ENCODE measurements at regions not wholly inside any gene's neighbourhood (a gene's known extent, or its start where the extent isn't known, plus 50 kb on each side); places are given as distances from the start of the nearest gene placed in this dataset.

DNA sequence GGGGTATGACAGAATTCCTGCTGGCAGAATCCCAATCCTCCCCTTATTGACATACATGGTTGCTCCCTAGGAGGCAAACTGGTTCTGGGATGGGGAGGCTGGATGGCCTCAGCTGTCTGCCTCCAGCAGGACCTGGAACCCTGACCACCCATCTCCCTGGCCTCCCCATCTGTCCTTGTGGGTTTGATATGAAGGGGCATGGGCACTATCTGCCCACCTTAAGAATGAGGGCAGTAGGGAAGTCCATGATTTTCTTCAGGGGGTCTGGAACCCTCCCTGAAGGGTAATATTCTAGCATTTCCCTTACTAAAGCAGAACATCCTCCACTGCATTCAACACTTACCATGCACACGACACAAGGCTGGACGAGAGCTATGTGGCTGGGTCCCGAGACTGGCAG lies 113.6 kb downstream of the VAPA start:
- no peaks in the 10 kb centered on the region for H3K9me3 Mint-ChIP-seq (ENCODE audit: unreplicated experiment)
- ChIA-PET CTCF (no interaction called here), POLR2A (no interaction called here)
- TF ChIP-seq, protein P1, sequence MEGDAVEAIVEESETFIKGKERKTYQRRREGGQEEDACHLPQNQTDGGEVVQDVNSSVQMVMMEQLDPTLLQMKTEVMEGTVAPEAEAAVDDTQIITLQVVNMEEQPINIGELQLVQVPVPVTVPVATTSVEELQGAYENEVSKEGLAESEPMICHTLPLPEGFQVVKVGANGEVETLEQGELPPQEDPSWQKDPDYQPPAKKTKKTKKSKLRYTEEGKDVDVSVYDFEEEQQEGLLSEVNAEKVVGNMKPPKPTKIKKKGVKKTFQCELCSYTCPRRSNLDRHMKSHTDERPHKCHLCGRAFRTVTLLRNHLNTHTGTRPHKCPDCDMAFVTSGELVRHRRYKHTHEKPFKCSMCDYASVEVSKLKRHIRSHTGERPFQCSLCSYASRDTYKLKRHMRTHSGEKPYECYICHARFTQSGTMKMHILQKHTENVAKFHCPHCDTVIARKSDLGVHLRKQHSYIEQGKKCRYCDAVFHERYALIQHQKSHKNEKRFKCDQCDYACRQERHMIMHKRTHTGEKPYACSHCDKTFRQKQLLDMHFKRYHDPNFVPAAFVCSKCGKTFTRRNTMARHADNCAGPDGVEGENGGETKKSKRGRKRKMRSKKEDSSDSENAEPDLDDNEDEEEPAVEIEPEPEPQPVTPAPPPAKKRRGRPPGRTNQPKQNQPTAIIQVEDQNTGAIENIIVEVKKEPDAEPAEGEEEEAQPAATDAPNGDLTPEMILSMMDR (IDR thresholded peaks at IDR 0.05; ENCODE audit: unreplicated experiment), result no peak
- intact Hi-C loops (cut with micrococcal nuclease), result no loop called here
- no peaks in the 10 kb centered on the region for H3K4me1 Mint-ChIP-seq (ENCODE audit: insufficient read depth, unreplicated experiment)
- no peak overlapping the region for H3K4me3 Mint-ChIP-seq (ENCODE audit: unreplicated experiment)
- BruUV-seq (replicated peaks), result no TSS peak
- no peak overlapping the region for H3K27ac Mint-ChIP-seq (ENCODE audit: low read depth, unreplicated experiment)
- DNase-seq (ENCODE audit: unreplicated experiment), result no peak
- no peaks in the 10 kb centered on the region for H3K27me3 Mint-ChIP-seq (ENCODE audit: insufficient read depth, unreplicated experiment)
- H3K36me3 Mint-ChIP-seq (ENCODE audit: insufficient read depth, unreplicated experiment), result no peaks in the 10 kb centered on the region

DNA sequence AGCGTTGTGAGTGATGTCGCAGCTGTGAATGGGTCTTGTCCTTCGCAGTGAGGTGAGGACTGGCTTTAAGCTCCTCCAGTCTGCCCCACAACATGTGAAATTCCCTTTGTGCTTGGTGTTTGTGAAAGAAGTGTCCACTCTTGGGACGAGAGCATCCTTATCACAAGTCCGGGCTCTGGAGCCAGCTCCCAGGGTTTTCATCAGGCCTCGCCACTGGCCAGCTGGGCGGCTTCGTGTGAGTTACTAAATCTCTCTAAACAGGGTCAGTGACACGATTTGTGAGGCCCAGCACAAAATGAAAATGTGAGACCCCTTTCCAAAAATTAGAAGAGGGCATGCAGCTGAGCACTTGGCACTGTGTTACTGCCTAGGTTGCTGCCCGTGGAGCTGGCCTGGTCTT lies 115.9 kb downstream of the VAPA start:
- no peak for DNase-seq (ENCODE audit: unreplicated experiment)
- Mint-ChIP-seq H3K4me3 (ENCODE audit: unreplicated experiment) (no peak overlapping the region), H3K27me3 (ENCODE audit: insufficient read depth, unreplicated experiment) (no peaks in the 10 kb centered on the region), H3K27ac (ENCODE audit: low read depth, unreplicated experiment) (no peak overlapping the region), H3K4me1 (ENCODE audit: insufficient read depth, unreplicated experiment) (no peaks in the 10 kb centered on the region), H3K36me3 (ENCODE audit: insufficient read depth, unreplicated experiment) (no peaks in the 10 kb centered on the region), H3K9me3 (ENCODE audit: unreplicated experiment) (no peaks in the 10 kb centered on the region)
- TF ChIP-seq, protein P1 (IDR thresholded peaks at IDR 0.05; ENCODE audit: unreplicated experiment), result no peak
- no TSS peak for BruUV-seq (replicated peaks)
- intact Hi-C loops (cut with micrococcal nuclease), result no loop called here
- ChIA-PET POLR2A (no interaction called here), CTCF (no interaction called here)

DNA sequence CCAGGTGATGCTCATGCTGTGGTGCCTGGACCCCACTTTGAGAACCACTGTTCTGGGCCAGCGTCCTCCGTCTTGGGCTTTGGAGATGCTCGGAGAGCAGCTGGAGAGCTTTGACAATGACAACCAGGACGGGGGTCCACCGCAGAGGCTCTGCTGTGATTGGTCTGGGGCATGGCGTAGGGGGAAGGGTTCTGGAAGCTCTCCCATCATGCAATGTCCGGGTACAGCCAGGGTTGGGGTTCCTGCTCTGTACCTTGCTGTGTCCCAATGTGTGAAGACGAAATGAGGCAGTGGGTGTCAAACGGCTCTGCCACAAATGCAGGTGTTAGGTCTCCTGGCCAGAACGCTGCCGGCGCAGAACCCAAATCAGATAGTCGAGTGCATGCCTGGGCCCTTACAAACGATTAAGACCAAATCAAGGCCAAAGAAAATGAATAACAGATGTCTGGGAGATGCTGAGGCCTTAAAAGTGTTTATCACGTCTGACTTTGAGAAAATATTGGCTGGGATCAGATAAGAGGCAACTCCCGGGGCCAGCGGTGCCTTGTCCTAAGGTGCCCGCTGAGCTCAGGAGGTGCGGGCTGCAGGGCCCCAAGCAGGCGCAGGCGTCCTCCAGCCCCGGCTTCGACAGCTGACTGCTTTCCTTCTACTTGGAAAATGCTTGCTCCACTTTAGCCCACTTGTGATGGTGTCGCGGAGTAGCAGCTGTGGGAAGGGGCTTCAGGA lies 117.2 kb downstream of the VAPA start:
- intact Hi-C loops (cut with micrococcal nuclease), result no loop called here
- no peak overlapping the region for H3K27ac Mint-ChIP-seq (ENCODE audit: low read depth, unreplicated experiment)
- TF ChIP-seq, protein P1 (IDR thresholded peaks at IDR 0.05; ENCODE audit: unreplicated experiment), result no peak
- ChIA-PET CTCF (no interaction called here), POLR2A (no interaction called here)
- no peaks in the 10 kb centered on the region for H3K9me3 Mint-ChIP-seq (ENCODE audit: unreplicated experiment)
- H3K4me3 Mint-ChIP-seq (ENCODE audit: unreplicated experiment), result no peak overlapping the region
- H3K4me1 Mint-ChIP-seq (ENCODE audit: insufficient read depth, unreplicated experiment), result peaks cover 7% of the 10 kb centered on the region
- no peaks in the 10 kb centered on the region for H3K36me3 Mint-ChIP-seq (ENCODE audit: insufficient read depth, unreplicated experiment)
- no peaks in the 10 kb centered on the region for H3K27me3 Mint-ChIP-seq (ENCODE audit: insufficient read depth, unreplicated experiment)
- no peak for DNase-seq (ENCODE audit: unreplicated experiment)
- no TSS peak for BruUV-seq (replicated peaks)

DNA sequence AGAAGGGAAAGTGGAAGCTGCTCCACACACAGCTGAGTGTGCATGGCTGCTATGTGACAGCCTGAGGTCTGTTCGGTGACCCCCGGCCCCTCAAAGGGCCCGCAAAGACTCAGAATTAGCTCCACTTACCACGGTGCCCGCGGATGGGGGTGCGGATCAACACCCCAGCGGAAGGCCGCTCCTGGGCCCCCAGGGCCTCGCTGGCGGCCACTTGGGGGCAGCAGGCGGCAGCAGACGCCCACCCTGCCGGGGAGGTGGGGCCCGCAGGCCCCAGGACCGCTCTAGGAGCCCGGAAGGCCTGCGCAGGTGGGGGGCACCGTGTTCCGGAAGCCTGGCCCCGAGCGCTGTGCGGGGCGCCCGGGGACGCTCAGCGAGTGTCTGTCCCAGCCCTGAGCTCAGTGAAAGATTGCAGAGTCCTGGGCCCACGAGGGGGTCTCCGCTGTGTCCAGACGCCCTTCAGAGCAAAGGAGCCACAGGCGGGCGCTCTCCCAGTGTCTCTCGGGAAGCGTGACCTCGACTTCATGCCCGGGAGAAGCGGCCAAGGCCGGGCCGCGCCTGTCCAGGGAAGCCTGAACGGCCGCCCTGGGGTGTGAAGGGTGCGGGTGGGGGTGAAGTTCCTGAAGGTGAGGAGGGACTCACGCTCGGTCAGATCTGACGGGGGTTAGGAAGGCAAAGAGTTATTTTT lies 118.7 kb downstream of the VAPA start:
- Mint-ChIP-seq H3K36me3 (ENCODE audit: insufficient read depth, unreplicated experiment) (no peaks in the 10 kb centered on the region), H3K27me3 (ENCODE audit: insufficient read depth, unreplicated experiment) (no peaks in the 10 kb centered on the region), H3K27ac (ENCODE audit: low read depth, unreplicated experiment) (no peak overlapping the region), H3K4me1 (ENCODE audit: insufficient read depth, unreplicated experiment) (peaks cover 7% of the 10 kb centered on the region), H3K4me3 (ENCODE audit: unreplicated experiment) (no peak overlapping the region), H3K9me3 (ENCODE audit: unreplicated experiment) (no peaks in the 10 kb centered on the region)
- ChIA-PET POLR2A (no interaction called here), CTCF (no interaction called here)
- TF ChIP-seq, protein P1 (IDR thresholded peaks at IDR 0.05; ENCODE audit: unreplicated experiment), result no peak
- BruUV-seq (replicated peaks), result no TSS peak
- intact Hi-C loops (cut with micrococcal nuclease), result no loop called here
- DNase-seq (ENCODE audit: unreplicated experiment), result no peak
